Esophagus muscularis mucosa (tissue), 4 donors: ENCODE measurements at regions not wholly inside any gene's neighbourhood (a gene's known extent, or its start where the extent isn't known, plus 50 kb on each side); places are given as distances from the start of the nearest gene placed in this dataset.

Experiments
- DNase-seq: peaks from one replicate; pipeline ENCODE4 v3.0.0-alpha.2; 2017; ENCODE audit errors: extremely low spot score
- H3K27ac ChIP-seq, 4 donors: fragments of 200-600 bp; sonication (generic); replicated peaks in 1 of 4; 1 replicate in 3 of 4; 2 replicates in 1 of 4; pipeline ENCODE4 v1.5.1; 2016 to 2019; ENCODE audit warnings: mild to moderate bottlenecking in 1 of 4
- H3K27me3 ChIP-seq, 4 donors: fragments of 200-600 bp; sonication (generic); one replicate each; pipeline versions ENCODE4 v1.5.1 to v1.6.0; 2016 to 2019
- H3K36me3 ChIP-seq, 4 donors: fragments of 200-600 bp; sonication (generic); one replicate each; pipeline ENCODE4 v1.5.1; 2016 to 2019
- H3K4me1 ChIP-seq, 4 donors: fragments of 200-600 bp; sonication (generic); one replicate each; pipeline ENCODE4 v1.5.1; 2016 to 2019
- H3K4me3 ChIP-seq, 4 donors: fragments of 200-600 bp; sonication (generic); 1 replicate in 2 of 4; 2 replicates in 2 of 4; pipeline ENCODE4 v1.5.1; 2016 to 2019; ENCODE audit warnings: mild to moderate bottlenecking in 4 of 4, moderate library complexity in 1 of 4
- H3K9me3 ChIP-seq, 4 donors: fragments of 200-600 bp; sonication (generic); 1 replicate in 3 of 4; 2 replicates in 1 of 4; pipeline ENCODE4 v1.5.1; 2016 to 2019
- CTCF ChIP-seq, 3 experiments: fragments of 200-600 bp in 2 of 3; fragments of 450-650 bp in 1 of 3; sonication (generic) in 2 of 3; IDR thresholded peaks; one replicate each; pipeline ENCODE4 v1.5.1; 2017 to 2019; ENCODE audit warnings: antibody characterized with exemption in 3 of 3, mild to moderate bottlenecking in 2 of 3, moderate library complexity in 1 of 3
- EP300 ChIP-seq: sonication (generic); formaldehyde crosslinking; IDR thresholded peaks from one replicate; pipeline ENCODE4 v1.6.1; 2017; ENCODE audit warnings: antibody characterized with exemption
- POLR2A ChIP-seq: fragments of 450-650 bp; IDR thresholded peaks from one replicate; pipeline ENCODE4 v1.6.1; 2017; ENCODE audit warnings: antibody characterized with exemption, moderate library complexity, mild to moderate bottlenecking, low read depth
- POLR2AphosphoS5 ChIP-seq, 2 donors: sonication (generic); formaldehyde crosslinking; IDR thresholded peaks; one replicate each; pipeline ENCODE4 v1.6.1; 2017; ENCODE audit warnings: antibody characterized with exemption in 2 of 2
- WGBS: methylation state at CpG from one replicate; pipeline ENCODE4 v1.1.5; 2018; 5-methylcytosine and 5-hydroxymethylcytosine counted together
- intact Hi-C: fragments of 100-400 bp; cut with DNase I; formaldehyde crosslinking; loops from one replicate; pipeline ENCODE4 v1.15.1; 2023

- DNase-seq = peak; percentile 78
- no peak overlapping the region for H3K4me3 ChIP-seq
- intact Hi-C loops = no loop called here
These were observed 86.9 kb upstream of the TSPAN2 start for GRCh38 chr1:115176189-115176588.

GRCh38 chr1:115175596-115175995, 86.3 kb upstream of the TSPAN2 start:
- Histone ChIP-seq H3K4me3 (no peak overlapping the region), H3K4me1 (no peaks in the 10 kb centered on the region)

More at GRCh38 chr1:115176189-115176588, 86.9 kb upstream of the TSPAN2 start:
- no CpG with 5 or more reads among the region's 1 CpG for WGBS
- Histone ChIP-seq H3K4me1 (no peaks in the 10 kb centered on the region), H3K36me3 (no peaks in the 10 kb centered on the region), H3K27me3 (no peaks in the 10 kb centered on the region), H3K9me3 (no peaks in the 10 kb centered on the region), H3K27ac (no peak overlapping the region)
- TF ChIP-seq CTCF (IDR thresholded peaks at IDR 0.05) (no peak), POLR2AphosphoS5 (IDR thresholded peaks at IDR 0.05) (no peak), EP300 (no peak), POLR2A (no peak)

DNA sequence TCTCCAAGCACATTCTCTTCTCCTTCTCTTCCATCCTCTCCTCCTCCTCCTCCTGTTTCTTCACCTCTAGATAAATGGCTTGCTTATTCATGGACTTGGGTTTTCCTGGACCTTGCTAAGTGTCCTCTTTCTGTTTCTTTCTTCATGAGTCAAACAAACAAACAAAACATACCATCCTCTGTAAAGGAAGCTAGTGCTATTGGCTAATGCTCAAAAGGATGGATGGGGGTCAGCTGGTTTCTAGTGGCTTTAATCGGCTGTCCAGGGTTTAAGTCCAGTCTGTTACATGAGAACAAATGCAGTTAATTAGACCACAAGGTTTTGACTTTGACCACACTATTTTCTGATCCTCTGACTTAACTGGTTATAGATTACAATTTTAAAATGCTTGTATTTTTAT, 83.8 kb upstream of the TSPAN2 start:
- Histone ChIP-seq H3K9me3 (no peaks in the 10 kb centered on the region), H3K4me3 (no peak overlapping the region), H3K27ac (no peak overlapping the region), H3K27me3 (no peaks in the 10 kb centered on the region), H3K36me3 (no peaks in the 10 kb centered on the region), H3K4me1 (peaks cover 0 to 5% (median 0%) of the 10 kb centered on the region in 4 donors)
- 96% methylated on average over 1 of the region's 1 CpG for WGBS
- intact Hi-C loops = no loop called here
- TF ChIP-seq POLR2A = no peak
- TF ChIP-seq EP300 = no peak
- TF ChIP-seq CTCF (IDR thresholded peaks at IDR 0.05) = no peak
- no peak for TF ChIP-seq POLR2AphosphoS5 (IDR thresholded peaks at IDR 0.05)
- no peak for DNase-seq

More at GRCh38 chr1:115175596-115175995, 86.3 kb upstream of the TSPAN2 start:
- no peaks in the 10 kb centered on the region for H3K27me3 ChIP-seq
- no peak overlapping the region for H3K27ac ChIP-seq
- no peaks in the 10 kb centered on the region for H3K9me3 ChIP-seq
- peak; percentile 66 for DNase-seq
- WGBS = 84% methylated on average over 2 of the region's 2 CpGs
- H3K36me3 ChIP-seq = no peaks in the 10 kb centered on the region
- TF ChIP-seq POLR2A (no peak), EP300 (no peak), CTCF (IDR thresholded peaks at IDR 0.05) (no peak), POLR2AphosphoS5 (IDR thresholded peaks at IDR 0.05) (no peak)
- intact Hi-C loops = no loop called here

DNA sequence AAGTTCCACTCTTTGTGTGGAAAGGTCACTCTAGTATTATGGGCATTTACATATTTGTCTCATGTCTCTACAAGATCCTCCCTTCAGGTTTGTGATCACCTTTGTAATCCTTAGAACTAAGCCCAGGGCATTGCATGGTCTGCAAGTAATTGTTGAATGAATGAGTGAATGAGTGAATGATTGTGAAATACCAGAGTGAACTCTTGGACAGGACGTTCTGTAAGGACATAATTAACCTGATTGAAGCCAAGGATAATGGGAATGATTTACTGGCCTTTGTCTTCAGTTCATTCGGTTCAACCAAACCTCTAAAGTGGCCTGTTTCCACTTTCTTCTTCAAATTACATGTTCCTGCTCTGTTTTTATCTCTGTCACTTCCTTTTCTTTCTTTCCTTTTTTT, 83.0 kb upstream of the TSPAN2 start:
- intact Hi-C loops = no loop called here
- Histone ChIP-seq H3K9me3 (no peaks in the 10 kb centered on the region), H3K4me1 (peaks cover 0 to 5% (median 0%) of the 10 kb centered on the region in 4 donors), H3K36me3 (no peaks in the 10 kb centered on the region), H3K27me3 (no peaks in the 10 kb centered on the region), H3K4me3 (no peak overlapping the region), H3K27ac (no peak overlapping the region)
- peak; percentile 12 for DNase-seq
- no peak for TF ChIP-seq POLR2AphosphoS5 (IDR thresholded peaks at IDR 0.05)
- TF ChIP-seq EP300 = no peak
- TF ChIP-seq CTCF (IDR thresholded peaks at IDR 0.05) = no peak
- no peak for TF ChIP-seq POLR2A
- WGBS = 68% methylated on average over 2 of the region's 2 CpGs

DNA sequence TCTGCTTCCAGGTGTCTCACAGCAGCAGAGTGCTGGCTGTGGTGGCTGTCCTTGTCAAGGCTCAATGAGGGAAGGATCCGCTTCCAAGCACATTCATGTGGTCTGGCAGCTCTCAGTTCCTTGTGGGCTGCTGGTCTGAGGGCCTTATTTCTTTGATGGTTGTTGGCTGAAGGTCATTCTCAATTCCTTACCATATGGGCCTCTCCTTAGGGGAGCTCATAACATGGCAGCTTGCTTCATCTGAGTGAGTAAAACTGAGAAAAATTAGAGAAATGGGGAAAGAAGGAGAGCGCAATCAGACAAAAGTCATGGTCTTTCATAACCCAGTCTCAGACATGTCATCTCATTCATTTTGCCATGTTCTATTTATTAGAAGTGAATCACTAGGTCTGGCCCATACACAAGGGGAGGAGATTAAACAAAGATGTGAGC, 81.7 kb upstream of the TSPAN2 start:
- Histone ChIP-seq H3K4me3 (no peak overlapping the region), H3K36me3 (no peaks in the 10 kb centered on the region), H3K27ac (peak overlapping the region in 1 of 4 donors; percentile 26), H3K27me3 (no peaks in the 10 kb centered on the region), H3K4me1 (peaks cover 0 to 5% (median 0%) of the 10 kb centered on the region in 4 donors), H3K9me3 (no peaks in the 10 kb centered on the region)
- no peak for TF ChIP-seq EP300
- WGBS = 83% methylated on average over 2 of the region's 2 CpGs
- DNase-seq = peak; percentile 68
- intact Hi-C loops = no loop called here
